Mesodermal cell (in vitro differentiated cells): ENCODE measurements at regions not wholly inside any gene's neighbourhood (a gene's known extent, or its start where the extent isn't known, plus 50 kb on each side); places are given as distances from the start of the nearest gene placed in this dataset.

Experiments used
- H3K27ac ChIP-seq: 2 replicates; pipeline ENCODE4 v1.7.0; 2013; ENCODE audit warnings: mild to moderate bottlenecking, low read depth, low read length, moderate library complexity; ENCODE audit not compliant: severe bottlenecking
- H3K36me3 ChIP-seq: 2 replicates; pipeline ENCODE4 v1.7.1; 2013; ENCODE audit warnings: mild to moderate bottlenecking, low read length, moderate library complexity; ENCODE audit not compliant: control insufficient read depth, insufficient read depth
- H3K4me1 ChIP-seq: one replicate; pipeline ENCODE4 v1.7.1; 2013; ENCODE audit warnings: mild to moderate bottlenecking, low read length; ENCODE audit not compliant: insufficient read depth, control insufficient read depth, poor library complexity, severe bottlenecking
- H3K4me3 ChIP-seq: 2 replicates; pipeline ENCODE4 v1.7.0; 2013; ENCODE audit warnings: low read length, control low read depth, mild to moderate bottlenecking; ENCODE audit not compliant: insufficient read depth, poor library complexity, severe bottlenecking; ENCODE audit errors: extremely low read depth
- H3K9me3 ChIP-seq: 2 replicates; pipeline ENCODE4 v1.7.1; 2013; ENCODE audit warnings: mild to moderate bottlenecking, low read length, moderate library complexity; ENCODE audit not compliant: control insufficient read depth
- WGBS, 2 experiments: methylation state at CpG; one replicate each; pipeline ENCODE4 v1.1.5; 2013; ENCODE audit warnings: missing lambda C conversion rate in 2 of 2; ENCODE audit not compliant: insufficient coverage in 2 of 2; 5-methylcytosine and 5-hydroxymethylcytosine counted together

DNA sequence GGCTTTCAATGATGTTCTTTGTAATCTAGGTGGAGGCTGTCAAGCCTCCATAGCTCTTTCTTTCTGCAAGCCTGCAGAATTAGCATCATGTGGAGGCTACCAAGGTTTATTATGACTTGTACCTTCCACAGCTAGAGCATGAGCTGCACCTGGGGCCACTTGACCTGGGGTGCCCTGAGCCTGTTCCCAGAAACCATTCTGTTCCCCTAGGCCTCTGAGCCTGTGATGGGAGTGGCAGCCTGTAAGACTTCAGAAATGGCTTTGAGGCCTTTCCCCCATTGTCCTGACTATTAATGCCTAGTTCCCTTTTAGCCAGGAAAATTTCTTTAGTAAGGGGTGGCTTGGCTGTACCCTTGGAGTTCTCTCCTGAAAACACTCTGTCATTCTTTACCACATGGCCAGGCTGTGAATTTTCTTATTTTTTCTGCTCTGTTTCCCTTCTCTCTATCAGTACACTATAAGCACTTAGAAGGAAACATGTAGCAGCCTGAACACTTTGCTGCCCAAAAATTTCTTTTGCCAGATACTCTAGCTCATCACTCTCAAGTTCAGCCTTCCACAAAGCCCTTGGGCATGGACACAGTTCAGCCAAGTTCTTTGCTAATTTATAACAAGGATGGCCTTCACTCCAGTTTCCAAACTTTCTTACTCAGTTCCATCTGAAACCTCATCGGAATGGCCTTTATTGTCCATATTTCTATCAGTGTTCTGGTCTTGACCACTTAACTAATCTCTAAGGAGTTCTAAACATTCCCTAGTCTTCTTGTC is 61.4 kb upstream of the NR3C1 start:
- Histone ChIP-seq H3K4me1 (no peaks in the 10 kb centered on the region), H3K27ac (no peak overlapping the region), H3K36me3 (no peaks in the 10 kb centered on the region), H3K9me3 (no peaks in the 10 kb centered on the region), H3K4me3 (no peak overlapping the region)
- 85 to 100% methylated on average over 1 of the region's 1 CpG for WGBS, 2 experiments

DNA sequence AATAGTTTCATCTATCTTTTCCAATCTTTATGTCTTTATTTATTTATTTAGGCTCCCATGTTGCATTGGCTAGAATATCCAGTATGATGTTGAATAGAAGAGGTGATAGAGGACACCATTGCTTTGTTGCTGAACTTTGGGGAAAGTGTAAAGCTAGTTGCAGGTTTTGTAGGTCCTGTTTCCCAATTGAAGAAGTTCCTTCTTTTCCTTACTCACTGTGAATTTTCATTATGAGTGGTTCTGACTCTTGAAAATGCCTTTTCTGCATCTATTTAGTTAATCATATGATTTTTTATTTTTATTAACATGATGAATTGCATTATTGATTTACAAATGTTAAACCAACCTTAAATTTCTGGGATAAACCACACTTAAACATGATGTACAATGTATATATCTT is 58.9 kb upstream of the NR3C1 start:
- Histone ChIP-seq H3K9me3 (no peaks in the 10 kb centered on the region), H3K27ac (no peak overlapping the region), H3K4me3 (no peak overlapping the region), H3K36me3 (no peaks in the 10 kb centered on the region), H3K4me1 (no peaks in the 10 kb centered on the region)

DNA sequence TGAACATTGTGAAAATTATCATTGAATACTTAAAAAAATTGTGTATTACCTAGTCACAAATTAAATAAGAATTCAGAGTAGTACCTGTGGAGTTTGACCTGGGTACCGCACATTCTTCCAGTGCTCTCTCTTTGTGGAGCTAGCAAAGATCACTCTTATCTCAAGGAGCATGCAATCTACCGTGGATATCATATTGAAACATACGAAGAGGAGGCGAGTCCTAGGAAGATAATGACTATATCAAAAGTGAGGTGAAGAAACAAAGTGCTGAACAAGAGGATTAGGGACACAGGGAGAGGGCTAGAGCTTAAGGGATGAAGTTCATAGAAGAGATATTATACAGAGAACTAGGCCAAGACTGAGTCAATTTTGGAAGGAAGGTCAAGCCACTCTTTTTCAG is 55.9 kb upstream of the NR3C1 start:
- Histone ChIP-seq H3K4me1 (no peaks in the 10 kb centered on the region), H3K4me3 (no peak overlapping the region), H3K36me3 (no peaks in the 10 kb centered on the region), H3K27ac (no peak overlapping the region), H3K9me3 (no peaks in the 10 kb centered on the region)
- 98 to 100% methylated on average over 3 of the region's 4 CpGs for WGBS, 2 experiments

DNA sequence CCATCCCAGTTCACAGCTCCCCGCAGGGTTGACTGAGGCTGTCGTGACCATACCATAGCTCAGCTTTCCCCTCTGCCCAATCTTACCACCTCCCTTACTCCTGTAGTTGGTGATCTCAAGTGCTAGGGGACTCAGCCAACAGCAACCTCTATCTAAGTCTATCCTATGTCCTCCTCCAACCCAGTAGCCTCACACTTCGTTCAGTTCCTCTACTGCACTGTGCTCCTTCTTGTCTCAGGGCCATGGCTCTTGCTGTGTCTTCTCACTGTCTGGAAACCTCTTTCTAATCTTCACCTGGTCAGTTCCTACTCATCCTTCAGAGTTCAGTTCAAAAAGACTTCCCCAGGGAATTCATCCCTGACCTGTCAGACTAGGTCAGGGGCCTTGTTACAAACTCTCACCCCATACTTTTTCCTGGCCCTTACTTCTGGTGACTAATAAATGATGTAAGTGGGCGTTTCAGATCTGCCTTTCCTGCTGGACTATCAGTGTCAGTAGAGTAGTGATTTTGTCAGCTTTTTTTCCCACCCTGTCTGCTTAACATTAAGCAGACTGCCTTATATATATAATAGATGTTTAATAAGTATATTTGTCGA is 53.6 kb upstream of the NR3C1 start:
- H3K9me3 ChIP-seq = no peaks in the 10 kb centered on the region
- 92 to 95% methylated on average over 2 to 4 of the region's 5 CpGs for WGBS, 2 experiments
- no peak overlapping the region for H3K27ac ChIP-seq
- H3K36me3 ChIP-seq = no peaks in the 10 kb centered on the region
- H3K4me1 ChIP-seq = no peaks in the 10 kb centered on the region
- H3K4me3 ChIP-seq = no peak overlapping the region

DNA sequence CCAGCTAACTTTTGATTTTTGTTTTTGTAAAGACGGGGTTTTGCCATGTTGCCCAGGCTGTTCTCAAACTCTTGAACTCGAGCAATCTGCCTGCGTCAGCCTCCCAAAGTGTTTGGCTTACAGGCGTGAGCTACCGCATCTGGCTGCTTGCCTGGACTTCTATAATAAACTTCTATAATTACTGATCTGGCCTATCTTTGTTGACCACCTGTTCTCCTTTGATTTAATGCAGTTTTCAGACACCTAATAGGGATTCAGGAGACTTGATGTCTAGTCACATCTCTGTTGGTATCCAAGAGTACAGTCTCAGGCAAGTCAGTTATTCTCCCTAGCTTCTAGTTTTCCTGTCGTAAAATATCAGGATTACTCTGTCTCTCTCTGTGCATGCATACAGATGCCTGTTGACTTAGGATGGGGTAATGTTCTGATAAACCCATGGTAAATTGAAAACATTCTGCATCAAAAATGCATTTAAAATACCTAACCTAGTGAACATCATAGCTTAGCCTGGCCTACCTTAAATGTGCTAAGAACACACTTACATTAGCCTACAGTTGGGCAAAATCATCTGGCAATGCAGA is 51.5 kb upstream of the NR3C1 start:
- WGBS, 2 experiments = 86 to 88% methylated on average over 5 of the region's 6 CpGs
- Histone ChIP-seq H3K4me3 (no peak overlapping the region), H3K36me3 (no peaks in the 10 kb centered on the region), H3K4me1 (no peaks in the 10 kb centered on the region), H3K27ac (no peak overlapping the region), H3K9me3 (no peaks in the 10 kb centered on the region)

DNA sequence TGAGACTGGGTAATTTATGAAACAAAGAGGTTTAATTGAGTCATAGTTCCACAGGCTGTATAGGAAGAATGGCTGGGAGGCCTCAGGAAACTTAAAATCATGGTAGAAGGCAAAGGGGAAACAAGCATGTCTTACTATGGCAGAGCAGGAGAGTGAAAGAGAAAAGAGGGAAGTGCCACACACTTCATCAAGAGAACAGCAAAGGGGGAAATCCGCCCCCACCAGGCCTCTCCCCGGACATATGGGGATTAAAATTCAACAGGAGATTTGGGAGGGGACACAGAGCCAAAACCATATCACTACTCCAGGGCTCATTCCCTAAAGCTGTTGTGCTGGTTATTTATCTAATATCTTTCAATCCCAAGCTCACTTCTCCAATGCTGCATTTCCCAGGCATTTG is 50.2 kb upstream of the NR3C1 start:
- no peaks in the 10 kb centered on the region for H3K4me1 ChIP-seq
- WGBS, 2 experiments = 92% methylated on average over 2 of the region's 2 CpGs; no CpG with 5 or more reads in 1 of the 2 experiments
- no peaks in the 10 kb centered on the region for H3K36me3 ChIP-seq
- H3K9me3 ChIP-seq = no peaks in the 10 kb centered on the region
- H3K4me3 ChIP-seq = no peak overlapping the region
- H3K27ac ChIP-seq = no peak overlapping the region
